ENCODE measurements at regions not wholly inside any gene's neighbourhood (a gene's known extent, or its start where the extent isn't known, plus 50 kb on each side); places are given as distances from the start of the nearest gene placed in this dataset.

DNA sequence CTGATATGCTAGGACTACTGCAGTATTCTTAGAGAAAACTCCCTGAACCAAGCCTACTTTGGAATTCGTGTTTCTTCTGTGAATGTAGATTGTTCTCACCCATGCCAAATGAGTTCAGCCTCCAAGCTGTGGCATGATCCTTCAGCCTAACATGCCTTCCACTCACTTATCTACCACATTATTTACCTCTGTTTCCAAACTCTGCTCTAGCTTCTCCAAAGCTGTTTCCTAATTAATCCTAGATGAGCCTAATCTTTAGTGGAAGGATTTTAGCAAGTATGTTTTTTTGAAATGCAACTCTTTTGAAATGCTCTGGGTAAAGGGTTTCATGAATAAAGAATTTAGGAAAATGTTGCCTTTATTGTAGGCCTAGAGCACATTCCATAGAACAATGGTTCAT lies 152.9 kb upstream of the MMADHC start:
- Mint-ChIP-seq H3K4me3 (no peak overlapping the region), H3K27ac (no peak overlapping the region), H3K4me1 (peaks cover 0 to 3% of the 10 kb centered on the region in 2 experiments; a peak in 2 of 4 replicates), H3K27me3 (ENCODE audit: low read depth) (no peaks in the 10 kb centered on the region; the same call in 1 of the 2 replicates), H3K36me3 (ENCODE audit: insufficient read depth in 1 of 3, low read depth in 3 of 3) (peaks cover 0 to 3% (median 3%) of the 10 kb centered on the region in 3 experiments; a peak in 2 of 7 replicates), H3K9me3 (peaks cover 3% of the 10 kb centered on the region in 2 experiments; a peak in 2 of 5 replicates)
- no peak overlapping the region for H3K23ac ChIP-seq (ENCODE audit: insufficient read length, low read depth, low read length)
- H3K9me3 ChIP-seq (ENCODE audit: control insufficient read depth, low read depth, low read length) = peaks cover 5% of the 10 kb centered on the region
- no peak overlapping the region for H3K9ac ChIP-seq (ENCODE audit: extremely low read depth, insufficient read length, low read length)
- no peak overlapping the region for H3T11ph ChIP-seq (ENCODE audit: low read length)
- no peak for DNase-seq
- no peak overlapping the region for H2BK15ac ChIP-seq (ENCODE audit: low read depth, low read length)
- H3K4ac ChIP-seq (ENCODE audit: low read depth, low read length) = no peak overlapping the region
- no peak overlapping the region for H3K4me2 ChIP-seq (ENCODE audit: insufficient read depth, insufficient read length, low read length)
- no peak overlapping the region for H2BK12ac ChIP-seq (ENCODE audit: insufficient read length, low read depth, low read length)
- no peak overlapping the region for H4K91ac ChIP-seq (ENCODE audit: insufficient read length, low read depth, low read length)
- TF ChIP-seq, protein P1, sequence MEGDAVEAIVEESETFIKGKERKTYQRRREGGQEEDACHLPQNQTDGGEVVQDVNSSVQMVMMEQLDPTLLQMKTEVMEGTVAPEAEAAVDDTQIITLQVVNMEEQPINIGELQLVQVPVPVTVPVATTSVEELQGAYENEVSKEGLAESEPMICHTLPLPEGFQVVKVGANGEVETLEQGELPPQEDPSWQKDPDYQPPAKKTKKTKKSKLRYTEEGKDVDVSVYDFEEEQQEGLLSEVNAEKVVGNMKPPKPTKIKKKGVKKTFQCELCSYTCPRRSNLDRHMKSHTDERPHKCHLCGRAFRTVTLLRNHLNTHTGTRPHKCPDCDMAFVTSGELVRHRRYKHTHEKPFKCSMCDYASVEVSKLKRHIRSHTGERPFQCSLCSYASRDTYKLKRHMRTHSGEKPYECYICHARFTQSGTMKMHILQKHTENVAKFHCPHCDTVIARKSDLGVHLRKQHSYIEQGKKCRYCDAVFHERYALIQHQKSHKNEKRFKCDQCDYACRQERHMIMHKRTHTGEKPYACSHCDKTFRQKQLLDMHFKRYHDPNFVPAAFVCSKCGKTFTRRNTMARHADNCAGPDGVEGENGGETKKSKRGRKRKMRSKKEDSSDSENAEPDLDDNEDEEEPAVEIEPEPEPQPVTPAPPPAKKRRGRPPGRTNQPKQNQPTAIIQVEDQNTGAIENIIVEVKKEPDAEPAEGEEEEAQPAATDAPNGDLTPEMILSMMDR (conservative IDR thresholded peaks at IDR 0.05) = no peak
- no peak overlapping the region for H2BK5ac ChIP-seq (ENCODE audit: insufficient read length, low read length)
- H3K79me2 ChIP-seq (ENCODE audit: insufficient read depth, low read length) = no peaks in the 10 kb centered on the region
- H3K56ac ChIP-seq (ENCODE audit: insufficient read length, low read depth, low read length) = no peak overlapping the region
- no peak overlapping the region for H2AK5ac ChIP-seq (ENCODE audit: insufficient read length, low read length)
- no peak overlapping the region for H2BK120ac ChIP-seq (ENCODE audit: low read depth, low read length, poor library complexity, severe bottlenecking)
- H3K18ac ChIP-seq (ENCODE audit: insufficient read length, low read depth, low read length) = no peak overlapping the region
- H4K8ac ChIP-seq (replicated peaks; ENCODE audit: insufficient read length, low read depth, low read length) = no peak overlapping the region
- no peaks in the 10 kb centered on the region for H3K4me1 ChIP-seq (ENCODE audit: insufficient read depth, low read length)
- H2BK20ac ChIP-seq (ENCODE audit: low read depth, low read length, poor library complexity, severe bottlenecking) = no peak overlapping the region
- no peak overlapping the region for H3K27ac ChIP-seq (ENCODE audit: insufficient read length, low read depth, low read length)
- H3K79me1 ChIP-seq (ENCODE audit: insufficient read depth, low read depth, low read length, poor library complexity, severe bottlenecking) = no peaks in the 10 kb centered on the region
- H2AFZ ChIP-seq (ENCODE audit: low read length) = no peak overlapping the region
- no peak overlapping the region for H3K14ac ChIP-seq (ENCODE audit: insufficient read depth, low read length)
- H3K23me2 ChIP-seq (ENCODE audit: insufficient read length, low read depth, low read length, poor library complexity, severe bottlenecking) = no peaks in the 10 kb centered on the region
- H4K20me1 ChIP-seq (ENCODE audit: control insufficient read depth, insufficient read depth, insufficient read length) = no peaks in the 10 kb centered on the region
- WGBS (ENCODE audit: extremely low coverage, insufficient read length, low lambda C conversion rate) = no CpG with 5 or more reads among the region's 1 CpG
- no peak overlapping the region for H4K5ac ChIP-seq (ENCODE audit: insufficient read length, low read depth, low read length)
- no peaks in the 10 kb centered on the region for H3K27me3 ChIP-seq (ENCODE audit: insufficient read depth, low read length)
